Kidney epithelial cell (primary cell): ENCODE measurements at regions not wholly inside any gene's neighbourhood (a gene's known extent, or its start where the extent isn't known, plus 50 kb on each side); places are given as distances from the start of the nearest gene placed in this dataset.

Experiments
- DNase-seq: peaks from one replicate; pipeline ENCODE4 v3.0.0-alpha.2; 2010; ENCODE audit warnings: low read depth
- H3K27me3 ChIP-seq: 2 replicates; pipeline ENCODE4 v1.6.0; 2011; ENCODE audit warnings: low read length; ENCODE audit not compliant: control insufficient read depth, insufficient read depth
- H3K36me3 ChIP-seq: 2 replicates; pipeline ENCODE4 v1.5.1; 2011; ENCODE audit warnings: low read length; ENCODE audit not compliant: control insufficient read depth, insufficient read depth
- H3K4me3 ChIP-seq: 2 replicates; pipeline ENCODE4 v1.5.1; 2011; ENCODE audit warnings: low read depth, mild to moderate bottlenecking, control low read depth, low read length
- CTCF ChIP-seq: IDR thresholded peaks from 2 replicates; pipeline ENCODE4 v1.5.1; 2011; ENCODE audit warnings: mild to moderate bottlenecking, moderate library complexity, low read length, control low read depth, inconsistent platforms; ENCODE audit not compliant: insufficient read depth, poor library complexity, severe bottlenecking

- no peak for TF ChIP-seq CTCF
- Histone ChIP-seq H3K4me3 (no peak overlapping the region), H3K27me3 (no peaks in the 10 kb centered on the region), H3K36me3 (no peaks in the 10 kb centered on the region)
- no peak for DNase-seq
These were observed 342.0 kb downstream of the GBA3 start for GRCh38 chr4:23034731-23035130.

- no peak overlapping the region for H3K4me3 ChIP-seq
- TF ChIP-seq CTCF = no peak
- H3K36me3 ChIP-seq = no peaks in the 10 kb centered on the region
- no peaks in the 10 kb centered on the region for H3K27me3 ChIP-seq
- no peak for DNase-seq
These were observed 341.1 kb downstream of the GBA3 start for GRCh38 chr4:23033796-23034195.

DNA sequence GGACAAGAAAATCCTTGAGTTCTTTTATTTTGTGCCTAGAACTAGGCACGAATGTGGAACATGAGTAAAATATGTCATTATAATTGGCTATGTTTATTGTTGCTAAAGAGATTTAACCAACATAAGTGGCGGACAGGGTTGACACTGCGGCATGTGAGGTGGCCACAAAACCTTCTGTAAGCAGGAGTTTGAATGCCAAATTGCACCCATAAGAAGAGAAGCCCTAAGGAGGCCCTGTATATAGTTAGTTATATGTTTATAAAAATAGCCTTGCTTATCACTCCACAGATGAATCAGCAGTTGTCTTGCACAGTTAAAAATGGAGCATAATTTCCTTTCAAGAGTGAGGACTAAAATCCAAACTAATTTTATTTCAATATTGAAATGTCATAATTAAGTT lies 336.1 kb downstream of the GBA3 start:
- no peak for TF ChIP-seq CTCF
- Histone ChIP-seq H3K36me3 (no peaks in the 10 kb centered on the region), H3K4me3 (no peak overlapping the region), H3K27me3 (no peaks in the 10 kb centered on the region)
- no peak for DNase-seq

- TF ChIP-seq CTCF = no peak
- no peak for DNase-seq
- no peaks in the 10 kb centered on the region for H3K36me3 ChIP-seq
These were observed 330.9 kb downstream of the GBA3 start for GRCh38 chr4:23023666-23024065.

GRCh38 chr4:23023121-23023520 lies 330.4 kb downstream of the GBA3 start:
- no peak for DNase-seq
- no peak for TF ChIP-seq CTCF
- Histone ChIP-seq H3K27me3 (no peaks in the 10 kb centered on the region), H3K36me3 (no peaks in the 10 kb centered on the region), H3K4me3 (no peak overlapping the region)

More at GRCh38 chr4:23023666-23024065, 330.9 kb downstream of the GBA3 start:
- H3K4me3 ChIP-seq = no peak overlapping the region
- H3K27me3 ChIP-seq = no peaks in the 10 kb centered on the region

- no peaks in the 10 kb centered on the region for H3K27me3 ChIP-seq
- no peak for TF ChIP-seq CTCF
- DNase-seq = peak; percentile 69
These were observed 329.3 kb downstream of the GBA3 start for GRCh38 chr4:23022032-23022431.

More at GRCh38 chr4:23022032-23022431, 329.3 kb downstream of the GBA3 start:
- H3K4me3 ChIP-seq = no peak overlapping the region
- no peaks in the 10 kb centered on the region for H3K36me3 ChIP-seq
